Stimulated activated CD4-positive, alpha-beta T cell treated with anti-CD3 and anti-CD28 coated beads, Interleukin-1b, Interleukin-23, amount 100 ng/mL, for 48 hours (primary cell): ENCODE measurements at regions not wholly inside any gene's neighbourhood (a gene's known extent, or its start where the extent isn't known, plus 50 kb on each side); places are given as distances from the start of the nearest gene placed in this dataset.
"Not testable (repeated sequence)": the region's sequence is repeated elsewhere in the genome, so short reads cannot be mapped to it uniquely, and the experiment has no call there.

Source experiments
- DNase-seq: peaks from one replicate; pipeline ENCODE4 v3.0.0-alpha.2; 2020

GRCh38 chr13:84630476-84630875 lies 748.2 kb upstream of the SLITRK1 start:
- DNase-seq = no peak

GRCh38 chr13:84616864-84617263 lies 734.6 kb upstream of the SLITRK1 start:
- no peak for DNase-seq

GRCh38 chr13:84609716-84610115 lies 727.4 kb upstream of the SLITRK1 start:
- DNase-seq = no peak

- no peak for DNase-seq
Observed at GRCh38 chr13:84607261-84608013, 725.2 kb upstream of the SLITRK1 start.

GRCh38 chr13:84606616-84607015 lies 724.3 kb upstream of the SLITRK1 start:
- DNase-seq = no peak

- no peak for DNase-seq
Observed at GRCh38 chr13:84605927-84606326, 723.7 kb upstream of the SLITRK1 start.

GRCh38 chr13:84591444-84591843 lies 709.2 kb upstream of the SLITRK1 start:
- no peak for DNase-seq

GRCh38 chr13:84590663-84591062 lies 708.4 kb upstream of the SLITRK1 start:
- DNase-seq = no peak

- no peak for DNase-seq
Observed at GRCh38 chr13:84588023-84588422, 705.7 kb upstream of the SLITRK1 start.

GRCh38 chr13:84579901-84580300 lies 697.6 kb upstream of the SLITRK1 start:
- DNase-seq = not testable (repeated sequence)

- DNase-seq = no peak
Observed at GRCh38 chr13:84574851-84575250, 692.6 kb upstream of the SLITRK1 start.

- DNase-seq = no peak
Observed at GRCh38 chr13:84571264-84571663, 689.0 kb upstream of the SLITRK1 start.

- no peak for DNase-seq
Observed at GRCh38 chr13:84570831-84571230, 688.6 kb upstream of the SLITRK1 start.

- DNase-seq = no peak
Observed at GRCh38 chr13:84569366-84569765, 687.1 kb upstream of the SLITRK1 start.

- DNase-seq = no peak
Observed at GRCh38 chr13:84567848-84568247, 685.6 kb upstream of the SLITRK1 start.

- DNase-seq = no peak
Observed at GRCh38 chr13:84566780-84567179, 684.5 kb upstream of the SLITRK1 start.

- no peak for DNase-seq
Observed at GRCh38 chr13:84563611-84564010, 681.3 kb upstream of the SLITRK1 start.

- DNase-seq = no peak
Observed at GRCh38 chr13:84553227-84553626, 671.0 kb upstream of the SLITRK1 start.

GRCh38 chr13:84543962-84544361 lies 661.7 kb upstream of the SLITRK1 start:
- DNase-seq = no peak

GRCh38 chr13:84542348-84542747 lies 660.1 kb upstream of the SLITRK1 start:
- no peak for DNase-seq

- DNase-seq = no peak
Observed at GRCh38 chr13:84536906-84537305, 654.6 kb upstream of the SLITRK1 start.

GRCh38 chr13:84528408-84529070 lies 646.3 kb upstream of the SLITRK1 start:
- no peak for DNase-seq

- DNase-seq = no peak
Observed at GRCh38 chr13:84525865-84526264, 643.6 kb upstream of the SLITRK1 start.

GRCh38 chr13:84524586-84524985 lies 642.3 kb upstream of the SLITRK1 start:
- no peak for DNase-seq

- no peak for DNase-seq
Observed at GRCh38 chr13:84500016-84500415, 617.7 kb upstream of the SLITRK1 start.
